ENCODE measurements at regions not wholly inside any gene's neighbourhood (a gene's known extent, or its start where the extent isn't known, plus 50 kb on each side); places are given as distances from the start of the nearest gene placed in this dataset.

DNA sequence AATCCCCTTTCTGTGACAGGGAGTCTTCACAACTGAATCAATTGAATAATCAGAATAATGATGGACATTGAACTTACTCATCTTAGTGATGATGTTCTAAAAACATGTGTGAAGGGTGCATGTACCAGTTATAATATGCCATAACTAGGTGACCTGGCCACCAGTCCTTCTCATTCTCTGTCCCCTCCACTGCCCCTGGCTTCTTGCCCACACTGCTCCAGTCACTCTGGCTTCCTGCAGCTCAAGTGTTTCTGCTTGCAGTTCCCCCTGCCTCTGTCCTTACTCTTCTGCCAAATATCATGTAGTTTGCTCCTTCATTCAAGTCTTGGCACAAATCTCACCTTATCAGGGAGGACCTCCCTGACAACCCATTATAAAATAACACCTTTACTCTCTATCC is 168.1 kb upstream of the SLC7A11 start:
- no peak for DNase-seq (ENCODE audit: low spot score in 2 of 2)
- intact Hi-C loops (cut with DNase I; ENCODE audit: low total_unique reads) = no loop called here
- H3K4me3 ChIP-seq (ENCODE audit: low read depth, poor library complexity, severe bottlenecking) = no peak overlapping the region
- TF ChIP-seq POLR2A (IDR thresholded peaks at IDR 0.05) = no peak
- TF ChIP-seq, protein P1, sequence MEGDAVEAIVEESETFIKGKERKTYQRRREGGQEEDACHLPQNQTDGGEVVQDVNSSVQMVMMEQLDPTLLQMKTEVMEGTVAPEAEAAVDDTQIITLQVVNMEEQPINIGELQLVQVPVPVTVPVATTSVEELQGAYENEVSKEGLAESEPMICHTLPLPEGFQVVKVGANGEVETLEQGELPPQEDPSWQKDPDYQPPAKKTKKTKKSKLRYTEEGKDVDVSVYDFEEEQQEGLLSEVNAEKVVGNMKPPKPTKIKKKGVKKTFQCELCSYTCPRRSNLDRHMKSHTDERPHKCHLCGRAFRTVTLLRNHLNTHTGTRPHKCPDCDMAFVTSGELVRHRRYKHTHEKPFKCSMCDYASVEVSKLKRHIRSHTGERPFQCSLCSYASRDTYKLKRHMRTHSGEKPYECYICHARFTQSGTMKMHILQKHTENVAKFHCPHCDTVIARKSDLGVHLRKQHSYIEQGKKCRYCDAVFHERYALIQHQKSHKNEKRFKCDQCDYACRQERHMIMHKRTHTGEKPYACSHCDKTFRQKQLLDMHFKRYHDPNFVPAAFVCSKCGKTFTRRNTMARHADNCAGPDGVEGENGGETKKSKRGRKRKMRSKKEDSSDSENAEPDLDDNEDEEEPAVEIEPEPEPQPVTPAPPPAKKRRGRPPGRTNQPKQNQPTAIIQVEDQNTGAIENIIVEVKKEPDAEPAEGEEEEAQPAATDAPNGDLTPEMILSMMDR (IDR thresholded peaks at IDR 0.05) = no peak

DNA sequence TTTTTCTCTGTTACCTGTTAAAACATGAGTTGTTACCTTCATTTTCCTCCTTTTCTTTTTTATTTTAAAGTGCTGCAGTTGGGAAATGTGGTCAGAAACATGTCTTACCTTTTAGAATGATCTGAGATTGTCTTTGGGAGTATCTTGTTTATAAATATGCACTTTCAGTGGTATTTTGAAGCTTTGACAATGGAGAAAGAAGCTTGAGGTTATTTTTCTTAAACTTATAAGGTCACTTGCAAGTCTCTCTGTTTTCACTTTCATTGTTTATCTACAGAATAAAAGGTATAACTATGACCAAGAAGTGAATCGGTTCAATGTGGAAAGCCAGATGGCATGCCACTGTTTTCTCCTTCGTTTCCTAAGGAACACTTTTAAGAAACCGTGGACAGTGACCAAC is 167.5 kb upstream of the SLC7A11 start:
- 89 to 91% methylated on average over 3 of the region's 3 CpGs for WGBS, 2 donors
- no peak for DNase-seq (ENCODE audit: low spot score in 2 of 2)
- intact Hi-C loops (cut with DNase I; ENCODE audit: low total_unique reads) = no loop called here
- no peak overlapping the region for H3K4me3 ChIP-seq (ENCODE audit: low read depth, poor library complexity, severe bottlenecking)
- TF ChIP-seq, protein P1 (IDR thresholded peaks at IDR 0.05) = no peak
- no peak for TF ChIP-seq POLR2A (IDR thresholded peaks at IDR 0.05)

DNA sequence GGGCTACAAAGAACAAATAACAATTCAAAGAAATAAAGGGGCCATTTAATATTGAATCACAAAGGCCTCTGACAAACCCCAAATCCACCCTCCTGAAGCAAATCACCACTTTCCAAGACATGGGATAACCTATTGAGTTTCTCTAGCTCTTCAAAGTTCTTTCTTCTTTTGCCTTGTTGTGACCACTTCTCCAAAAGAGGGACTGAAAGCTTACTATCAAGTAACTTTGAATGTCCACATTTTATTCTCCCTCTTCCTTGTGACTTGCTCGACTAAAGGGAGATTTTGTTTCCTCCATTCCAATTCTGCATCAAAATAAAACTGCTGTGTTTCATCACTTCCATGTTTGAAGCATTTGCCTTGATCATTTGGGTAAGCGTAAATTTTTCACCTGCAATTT is 166.6 kb upstream of the SLC7A11 start:
- H3K4me3 ChIP-seq (ENCODE audit: low read depth, poor library complexity, severe bottlenecking) = no peak overlapping the region
- intact Hi-C loops (cut with DNase I; ENCODE audit: low total_unique reads) = no loop called here
- WGBS, 2 donors = 65 to 82% methylated on average over 2 of the region's 2 CpGs
- TF ChIP-seq, protein P1 (IDR thresholded peaks at IDR 0.05) = no peak
- TF ChIP-seq POLR2A (IDR thresholded peaks at IDR 0.05) = no peak
- DNase-seq (ENCODE audit: low spot score in 2 of 2) = no peak

DNA sequence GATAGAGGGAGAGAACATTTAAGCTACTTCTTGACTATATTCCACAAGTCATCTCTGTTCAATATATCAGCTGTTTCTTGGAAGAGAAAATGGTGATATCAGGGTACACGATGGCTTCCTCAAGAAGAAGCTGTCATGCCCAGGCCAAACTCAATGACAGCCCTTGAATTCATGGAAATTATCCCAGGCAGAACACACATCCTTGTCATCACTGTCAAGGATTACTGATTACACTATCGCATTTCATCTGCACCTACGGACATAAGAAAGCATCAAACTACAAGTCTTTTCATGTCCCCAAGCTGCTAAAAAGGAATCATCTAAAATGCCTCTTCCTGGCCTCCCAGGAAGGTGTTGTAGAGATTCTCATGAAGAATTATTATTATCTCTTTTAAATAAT is 165.2 kb upstream of the SLC7A11 start:
- intact Hi-C loops (cut with DNase I; ENCODE audit: low total_unique reads) = no loop called here
- DNase-seq (ENCODE audit: low spot score in 2 of 2) = no peak
- WGBS, 2 donors = 36 to 54% methylated on average over 3 of the region's 3 CpGs
- H3K4me3 ChIP-seq (ENCODE audit: low read depth, poor library complexity, severe bottlenecking) = no peak overlapping the region
- no peak for TF ChIP-seq POLR2A (IDR thresholded peaks at IDR 0.05)
- TF ChIP-seq, protein P1 (IDR thresholded peaks at IDR 0.05) = no peak

DNA sequence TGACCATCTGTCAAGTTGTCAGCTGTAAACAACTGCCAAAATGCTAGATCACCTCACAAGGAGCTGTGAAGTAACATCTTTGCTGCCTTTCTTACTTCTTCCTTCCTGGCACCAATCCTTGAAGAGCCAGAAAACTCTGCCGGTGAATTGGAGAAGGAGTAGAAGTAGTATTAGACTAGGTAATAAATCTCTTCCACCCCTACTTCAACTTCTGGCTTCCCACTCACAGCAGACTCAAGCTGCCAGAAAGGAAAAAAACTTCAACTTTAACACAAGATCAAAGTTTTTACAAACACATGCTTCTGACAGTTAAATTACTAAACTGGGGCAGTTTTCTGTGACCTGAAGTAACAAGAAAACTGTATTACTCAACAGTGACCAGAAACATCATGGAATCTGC is 164.7 kb upstream of the SLC7A11 start:
- intact Hi-C loops (cut with DNase I; ENCODE audit: low total_unique reads) = no loop called here
- no peak for DNase-seq (ENCODE audit: low spot score in 2 of 2)
- no peak overlapping the region for H3K4me3 ChIP-seq (ENCODE audit: low read depth, poor library complexity, severe bottlenecking)
- 0 to 11% methylated on average over 1 of the region's 1 CpG for WGBS, 2 donors
- no peak for TF ChIP-seq POLR2A (IDR thresholded peaks at IDR 0.05)
- TF ChIP-seq, protein P1 (IDR thresholded peaks at IDR 0.05) = no peak

DNA sequence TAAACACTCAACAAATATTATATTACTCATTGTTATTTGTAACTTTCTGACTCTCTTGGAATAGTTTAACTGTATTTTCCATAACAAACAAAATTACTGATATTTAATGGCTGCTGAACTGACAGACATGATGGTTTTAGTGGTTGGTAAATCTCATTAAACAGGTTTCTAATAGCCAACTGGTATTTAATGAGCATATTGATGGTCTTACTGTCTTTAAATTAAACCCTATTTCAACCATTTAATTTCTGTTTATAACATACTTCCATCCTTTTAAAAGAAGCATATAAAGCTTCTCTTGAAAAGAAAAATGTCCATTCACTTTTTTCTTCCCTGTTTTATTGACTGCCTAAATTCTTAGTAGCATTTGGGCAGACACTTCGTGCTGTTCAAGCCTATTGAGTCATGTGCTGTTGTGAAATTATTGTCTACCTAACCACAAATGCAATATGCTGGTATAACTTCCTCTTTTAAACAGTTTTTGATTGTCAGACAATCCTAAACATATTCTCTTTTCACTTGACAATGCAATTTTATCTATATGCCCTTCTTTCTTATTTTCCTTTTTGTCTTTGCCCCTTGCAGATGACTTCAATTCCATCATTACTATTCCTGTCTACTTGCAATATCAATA is 163.9 kb upstream of the SLC7A11 start:
- no peak for DNase-seq (ENCODE audit: low spot score in 2 of 2)
- intact Hi-C loops (cut with DNase I; ENCODE audit: low total_unique reads) = no loop called here
- H3K4me3 ChIP-seq (ENCODE audit: low read depth, poor library complexity, severe bottlenecking) = no peak overlapping the region
- TF ChIP-seq, protein P1 (IDR thresholded peaks at IDR 0.05) = no peak
- no peak for TF ChIP-seq POLR2A (IDR thresholded peaks at IDR 0.05)
- WGBS, 2 donors = 13 to 40% methylated on average over 1 of the region's 1 CpG

All from lower leg skin (tissue), 4 donors.